GM12878 (cell line): ENCODE measurements at regions not wholly inside any gene's neighbourhood (a gene's known extent, or its start where the extent isn't known, plus 50 kb on each side); places are given as distances from the start of the nearest gene placed in this dataset.

Source experiments
- ATAC-seq: fragments of 200-7000 bp; cut with Tn5 transposase; 3 replicates; pipeline ENCODE4 v1.9.1; 2020; ENCODE audit warnings: mild to moderate bottlenecking, moderate library complexity
- BruUV-seq: library from RNA; stranded (reverse); fragments of 400-500 nt; replicated peaks from 2 replicates; lab custom pipeline; 2021; lab: Mats Ljungman, UMichigan
- CTCF ChIA-PET: fragments of 300-600 bp; sonication (Branson Sonifier 250); formaldehyde crosslinking; extraction: SDS; loops from one replicate; lab custom pipeline; 2021; ENCODE audit warnings: inconsistent platforms; lab: Yijun Ruan, JAX
- POLR2A ChIA-PET: fragments of 350-600 bp; formaldehyde crosslinking; extraction: SDS; loops from one replicate; lab custom pipeline; 2021; ENCODE audit warnings: inconsistent platforms; lab: Charles Lee
- RAD21 ChIA-PET: fragments of 300-600 bp; sonication (Branson Sonifier 250); formaldehyde crosslinking; loops from one replicate; lab custom pipeline; 2023; ENCODE audit warnings: antibody characterized with exemption; ENCODE audit not compliant: unreplicated experiment; lab: Charles Lee
- SMC1A ChIA-PET: fragments of 300-600 bp; sonication (Branson Sonifier 250); formaldehyde crosslinking; loops from one replicate; lab custom pipeline; 2023; ENCODE audit not compliant: unreplicated experiment, uncharacterized antibody; lab: Charles Lee
- DNase-seq: peaks from one replicate; pipeline ENCODE4 v3.0.0-alpha.2; 2011; ENCODE audit warnings: low read depth, low spot score
- FAIRE-seq: peaks from 3 replicates; lab custom pipeline; 2011; peaks lifted over from hg19 to GRCh38; lab: Jason Lieb, UNC
- H2AFZ ChIP-seq: 2 replicates; pipeline ENCODE4 v1.6.0; 2011; ENCODE audit warnings: low read depth, low read length, control low read depth; ENCODE audit not compliant: control insufficient read depth
- H3K27ac ChIP-seq: 2 replicates; pipeline ENCODE4 v1.5.1; 2011; ENCODE audit warnings: control low read depth; ENCODE audit not compliant: control insufficient read depth, insufficient read depth
- H3K27me3 ChIP-seq, 2 experiments: replicated peaks in 1 of 2; 2 replicates each; pipeline versions ENCODE4 v1.6.0 to v1.6.1; 2011; ENCODE audit warnings: low read length in 1 of 2; ENCODE audit not compliant: control insufficient read depth in 2 of 2, insufficient read depth in 2 of 2
- H3K36me3 ChIP-seq, 2 experiments: 2 replicates each; pipeline ENCODE4 v1.5.1; 2011; ENCODE audit warnings: low read length in 1 of 2; ENCODE audit not compliant: control insufficient read depth in 2 of 2, insufficient read depth in 2 of 2
- H3K4me1 ChIP-seq: 2 replicates; pipeline ENCODE4 v1.6.1; 2011; ENCODE audit warnings: mild to moderate bottlenecking, low read length, moderate library complexity, mixed read lengths; ENCODE audit not compliant: control insufficient read depth, insufficient read depth
- H3K4me2 ChIP-seq: 2 replicates; pipeline ENCODE4 v1.6.0; 2011; ENCODE audit warnings: control low read depth; ENCODE audit not compliant: control insufficient read depth, insufficient read depth
- H3K4me3 ChIP-seq: fragments of 200-600 bp; sonication (generic); 2 replicates; pipeline ENCODE4 v1.5.1; 2016
- H3K79me2 ChIP-seq: 2 replicates; pipeline ENCODE4 v1.6.0; 2011; ENCODE audit warnings: low read length; ENCODE audit not compliant: control insufficient read depth, insufficient read depth
- H3K9ac ChIP-seq: 2 replicates; pipeline ENCODE4 v1.8.0; 2011; ENCODE audit warnings: low read length, control low read depth, mixed read lengths; ENCODE audit not compliant: control insufficient read depth, insufficient read depth
- H3K9me3 ChIP-seq: replicated peaks from 3 replicates; pipeline ENCODE4 v1.5.1; 2011; ENCODE audit warnings: mild to moderate bottlenecking, low read length; ENCODE audit not compliant: control insufficient read depth, insufficient read depth
- H4K20me1 ChIP-seq: 2 replicates; pipeline ENCODE4 v1.6.0; 2011; ENCODE audit not compliant: control insufficient read depth, insufficient read depth
- CBX5 ChIP-seq: sonication (generic); IDR thresholded peaks from 2 replicates; pipeline ENCODE4 v1.6.1; 2016; ENCODE audit warnings: low read depth, moderate library complexity, mild to moderate bottlenecking, inconsistent platforms
- EP300 ChIP-seq, 2 experiments: fragments of 150-350 bp in 1 of 2; IDR thresholded peaks; 2 replicates each; pipeline ENCODE4 v1.6.1; 2011 to 2012; ENCODE audit warnings: low read depth in 2 of 2, low read length in 2 of 2, borderline replicate concordance in 1 of 2, improper control_type of control experiment in 1 of 2, inconsistent platforms in 1 of 2; ENCODE audit not compliant: control insufficient read depth in 1 of 2
- ESRRA ChIP-seq: IDR thresholded peaks from 2 replicates; pipeline ENCODE4 v1.6.1; 2012; ENCODE audit warnings: mild to moderate bottlenecking, low read length, improper control_type of control experiment
- MEF2B ChIP-seq: fragments of 450-650 bp; IDR thresholded peaks from 2 replicates; pipeline ENCODE4 v1.6.1; 2018; ENCODE audit warnings: mild to moderate bottlenecking, moderate library complexity; ENCODE audit not compliant: partially characterized antibody, poor library complexity, severe bottlenecking
- MYC ChIP-seq: IDR thresholded peaks from 2 replicates; pipeline ENCODE4 v1.6.1; 2011; ENCODE audit warnings: mild to moderate bottlenecking, low read length, moderate library complexity, inconsistent platforms; ENCODE audit not compliant: insufficient read depth, insufficient replicate concordance, insufficient read length, severe bottlenecking
- NBN ChIP-seq: fragments of 450-650 bp; IDR thresholded peaks from 2 replicates; pipeline ENCODE4 v1.6.1; 2016
- PBX3 ChIP-seq: IDR thresholded peaks from 2 replicates; pipeline ENCODE4 v1.6.1; 2011; ENCODE audit warnings: mild to moderate bottlenecking, low read depth, low read length, moderate library complexity; ENCODE audit not compliant: insufficient replicate concordance
- RFX5 ChIP-seq: IDR thresholded peaks from 2 replicates; pipeline ENCODE4 v1.6.1; 2011; ENCODE audit warnings: low read depth, low read length, improper control_type of control experiment
- SMAD1 ChIP-seq: fragments of 450-650 bp; IDR thresholded peaks from 2 replicates; pipeline ENCODE4 v1.6.1; 2018; ENCODE audit warnings: mild to moderate bottlenecking, low read depth; ENCODE audit not compliant: partially characterized antibody
- SMARCA5 ChIP-seq: fragments of 450-650 bp; IDR thresholded peaks from 2 replicates; pipeline ENCODE4 v1.6.1; 2017; ENCODE audit warnings: mild to moderate bottlenecking
- TCF7 ChIP-seq: IDR thresholded peaks from 2 replicates; pipeline ENCODE4 v1.6.1; 2014; ENCODE audit warnings: antibody characterized with exemption, borderline replicate concordance
- ZBED1 ChIP-seq: IDR thresholded peaks from 2 replicates; pipeline ENCODE4 v1.6.1; 2016; ENCODE audit warnings: borderline replicate concordance
- in situ Hi-C: fragments of 300-500 bp; cut with MboI; formaldehyde crosslinking; loops from 9 replicates; pipeline ENCODE4 v1.14.3; 2018; ENCODE audit warnings: mixed read lengths
- intact Hi-C: fragments of 100-400 bp; cut with micrococcal nuclease; formaldehyde crosslinking; loops from one replicate; pipeline ENCODE4 v1.14.2; 2022; ENCODE audit not compliant: unreplicated experiment

GRCh38 chr6:147829835-147830234 is 321.3 kb downstream of the SAMD5 start:
- H3K27me3 ChIP-seq: no peaks in the 10 kb centered on the region
- ATAC-seq: no peak
- ChIA-PET SMC1A (no interaction called here), CTCF (no interaction called here), POLR2A (no interaction called here), RAD21 (no interaction called here)
- no peaks in the 10 kb centered on the region for H3K36me3 ChIP-seq
- no TSS peak for BruUV-seq
- no peaks in the 10 kb centered on the region for H3K9me3 ChIP-seq
- H4K20me1 ChIP-seq: no peaks in the 10 kb centered on the region
- H2AFZ ChIP-seq: no peak overlapping the region
- H3K4me2 ChIP-seq: no peak overlapping the region
- no peak for DNase-seq
- H3K4me3 ChIP-seq: no peak overlapping the region
- H3K4me1 ChIP-seq: no peaks in the 10 kb centered on the region
- FAIRE-seq: no peak
- no peak overlapping the region for H3K9ac ChIP-seq
- no peaks in the 10 kb centered on the region for H3K79me2 ChIP-seq
- in situ Hi-C loops (no loop called here), intact Hi-C loops (no loop called here)
- H3K27ac ChIP-seq: no peak overlapping the region
- TF ChIP-seq CBX5 (no peak), MYC (no peak), SMARCA5 (no peak), ESRRA (no peak), MEF2B (no peak), PBX3 (no peak), RFX5 (no peak), TCF7 (no peak), SMAD1 (no peak), EP300 (IDR thresholded peaks at IDR 0.05; ENCODE audit: borderline replicate concordance in 1 of 2, control insufficient read depth in 1 of 2, low read depth in 2 of 2, low read length in 2 of 2) (no peak), ZBED1 (no peak), NBN (no peak)
- TF ChIP-seq, all 136 proteins: peak for 0
